HCT116 (cell line): ENCODE measurements at regions not wholly inside any gene's neighbourhood (a gene's known extent, or its start where the extent isn't known, plus 50 kb on each side); places are given as distances from the start of the nearest gene placed in this dataset.

Source experiments
- ATAC-seq: fragments of 200-7000 bp; cut with Tn5 transposase; 2 replicates; pipeline ENCODE4 v1.9.1; 2020; ENCODE audit warnings: mild to moderate bottlenecking, moderate library complexity
- BruUV-seq: library from RNA; stranded (reverse); fragments of 400-500 nt; replicated peaks from 2 replicates; lab custom pipeline; 2021; lab: Mats Ljungman, UMichigan
- CTCF ChIA-PET: fragments of 300-600 bp; sonication (Branson Sonifier 250); formaldehyde crosslinking; loops from one replicate; lab custom pipeline; 2021; ENCODE audit warnings: antibody characterized with exemption; lab: Charles Lee
- POLR2A ChIA-PET: fragments of 300-600, 350-600 bp; sonication (Branson Sonifier 250); formaldehyde crosslinking; loops from one replicate; lab custom pipeline; 2021; ENCODE audit warnings: antibody characterized with exemption; lab: Charles Lee
- RAD21 ChIA-PET, 2 experiments: fragments of 300-600 bp; sonication (Branson Sonifier 250); formaldehyde crosslinking; loops; one replicate each; lab custom pipeline; 2023; ENCODE audit warnings: low total read pairs in 2 of 2; ENCODE audit not compliant: uncharacterized antibody in 2 of 2, unreplicated experiment in 2 of 2, low non-redundant PET in 1 of 2; lab: Charles Lee
- DNase-seq: peaks from one replicate; pipeline ENCODE4 v3.0.0-alpha.2; 2010; ENCODE audit warnings: low read depth, low spot score
- H2AFZ ChIP-seq: fragments of 200-600 bp; shearing (Covaris generic), sonication (generic); 2 replicates; pipeline ENCODE4 v1.6.1; 2017; ENCODE audit warnings: low read depth, mixed run types, mixed read lengths, antibody characterized with exemption, low read length; ENCODE audit not compliant: poor library complexity, severe bottlenecking
- H3K27ac ChIP-seq: 2 replicates; pipeline ENCODE4 v1.5.1; 2012; ENCODE audit warnings: low read depth, low read length
- H3K27me3 ChIP-seq: fragments of 200-600 bp; sonication (generic); 2 replicates; pipeline ENCODE4 v1.6.1; 2016; ENCODE audit warnings: mixed run types, low read length, mixed read lengths; ENCODE audit not compliant: insufficient read depth
- H3K36me3 ChIP-seq, 2 experiments: fragments of 200-500 bp in 1 of 2; fragments of 200-600 bp in 1 of 2; sonication (Bioruptor generic) in 1 of 2; sonication (generic) in 1 of 2; 2 replicates each; pipeline versions ENCODE4 v1.5.1 to v1.6.1; 2014 to 2016; ENCODE audit warnings: low read length in 2 of 2, inconsistent platforms in 1 of 2, mixed read lengths in 1 of 2, mixed run types in 1 of 2; ENCODE audit not compliant: insufficient read depth in 2 of 2, control insufficient read depth in 1 of 2
- H3K4me1 ChIP-seq, 2 experiments: fragments of 200-600 bp in 1 of 2; sonication (generic) in 1 of 2; 2 replicates each; pipeline versions ENCODE4 v1.5.1 to v1.6.1; 2012 to 2017; ENCODE audit warnings: low read length in 2 of 2, inconsistent platforms in 1 of 2, mild to moderate bottlenecking in 1 of 2, mixed read lengths in 1 of 2, mixed run types in 1 of 2, moderate library complexity in 1 of 2; ENCODE audit not compliant: insufficient read depth in 2 of 2, control insufficient read depth in 1 of 2
- H3K4me2 ChIP-seq: fragments of 200-600 bp; sonication (generic); 2 replicates; pipeline ENCODE4 v1.6.1; 2017; ENCODE audit warnings: mixed run types, low read length, mixed read lengths
- H3K4me3 ChIP-seq, 2 experiments: fragments of 200-600 bp in 1 of 2; sonication (generic) in 1 of 2; replicated peaks in 1 of 2; 2 replicates each; pipeline ENCODE4 v1.5.1; 2011 to 2016; ENCODE audit warnings: low read length in 2 of 2, control low read depth in 1 of 2, low read depth in 1 of 2, mild to moderate bottlenecking in 1 of 2, mixed read lengths in 1 of 2, mixed run types in 1 of 2
- H3K79me2 ChIP-seq: fragments of 200-600 bp; sonication (generic); 2 replicates; pipeline ENCODE4 v1.6.1; 2017; ENCODE audit warnings: mild to moderate bottlenecking, mixed run types, low read length, moderate library complexity, mixed read lengths; ENCODE audit not compliant: insufficient read depth
- H3K9ac ChIP-seq: fragments of 200-600 bp; sonication (generic); 2 replicates; pipeline ENCODE4 v1.6.1; 2016; ENCODE audit warnings: low read length, mixed read lengths
- H3K9me2 ChIP-seq: fragments of 200-600 bp; sonication (generic), shearing (Covaris generic); 2 replicates; pipeline ENCODE4 v1.6.1; 2017; ENCODE audit warnings: mixed run types, mild to moderate bottlenecking, moderate library complexity; ENCODE audit not compliant: insufficient read depth
- H3K9me3 ChIP-seq, 2 experiments: fragments of 200-500 bp in 1 of 2; fragments of 200-600 bp in 1 of 2; sonication (Bioruptor generic) in 1 of 2; sonication (generic) in 1 of 2; 2 replicates each; pipeline ENCODE4 v1.6.1; 2014 to 2017; ENCODE audit warnings: low read length in 2 of 2, mixed read lengths in 2 of 2, inconsistent platforms in 1 of 2, low read depth in 1 of 2, mild to moderate bottlenecking in 1 of 2, mixed run types in 1 of 2, moderate library complexity in 1 of 2; ENCODE audit not compliant: control insufficient read depth in 1 of 2, insufficient read depth in 1 of 2
- H4K20me1 ChIP-seq: fragments of 200-600 bp; sonication (generic), shearing (Covaris generic); 2 replicates; pipeline ENCODE4 v1.6.1; 2017; ENCODE audit warnings: mixed run types, mild to moderate bottlenecking, moderate library complexity; ENCODE audit not compliant: insufficient read depth
- CBX3 ChIP-seq: IDR thresholded peaks from 2 replicates; pipeline ENCODE4 v1.6.1; 2012; ENCODE audit warnings: low read depth
- CEBPB ChIP-seq: IDR thresholded peaks from 2 replicates; pipeline ENCODE4 v1.6.1; 2012; ENCODE audit warnings: low read depth
- CTCF ChIP-seq, 3 experiments: fragments of 200-600 bp in 1 of 3; sonication (generic) in 1 of 3; IDR thresholded peaks in 2 of 3; conservative IDR thresholded peaks in 1 of 3; 2 replicates each; pipeline ENCODE4 v1.5.1; 2012 to 2017; ENCODE audit warnings: low read depth in 2 of 3, low read length in 2 of 3, antibody characterized with exemption in 1 of 3, borderline replicate concordance in 1 of 3, control low read depth in 1 of 3, mild to moderate bottlenecking in 1 of 3, mixed read lengths in 1 of 3, mixed run types in 1 of 3, moderate library complexity in 1 of 3; ENCODE audit not compliant: insufficient read depth in 1 of 3
- EGR1 ChIP-seq: IDR thresholded peaks from 2 replicates; pipeline ENCODE4 v1.6.1; 2012; ENCODE audit warnings: low read depth
- ELF1 ChIP-seq: IDR thresholded peaks from 2 replicates; pipeline ENCODE4 v1.6.1; 2012; ENCODE audit warnings: low read depth, borderline replicate concordance
- EZH2 ChIP-seq: fragments of 200-600 bp; sonication (generic); IDR thresholded peaks from 2 replicates; pipeline ENCODE4 v1.6.1; 2017; ENCODE audit warnings: antibody characterized with exemption, mixed run types
- EZH2phosphoT487 ChIP-seq: fragments of 200-600 bp; IDR thresholded peaks from 2 replicates; pipeline ENCODE4 v1.6.1; 2018; ENCODE audit warnings: antibody characterized with exemption, borderline replicate concordance
- FOSL1 ChIP-seq: IDR thresholded peaks from 2 replicates; pipeline ENCODE4 v1.6.1; 2012; ENCODE audit warnings: low read depth
- JUND ChIP-seq: IDR thresholded peaks from 2 replicates; pipeline ENCODE4 v1.6.1; 2012
- POLR2A ChIP-seq: IDR thresholded peaks from 2 replicates; pipeline ENCODE4 v1.7.0; 2011; ENCODE audit warnings: borderline replicate concordance; ENCODE audit not compliant: insufficient read depth, insufficient read length; ENCODE audit errors: extremely low read depth
- POLR2AphosphoS5 ChIP-seq: IDR thresholded peaks from 2 replicates; pipeline ENCODE4 v1.6.1; 2011; ENCODE audit warnings: mild to moderate bottlenecking, low read depth, low read length, moderate library complexity
- RAD21 ChIP-seq: IDR thresholded peaks from 2 replicates; pipeline ENCODE4 v1.6.1; 2012; ENCODE audit warnings: low read depth, mild to moderate bottlenecking
- REST ChIP-seq: IDR thresholded peaks from 2 replicates; pipeline ENCODE4 v1.6.1; 2012; ENCODE audit warnings: low read depth
- SIN3A ChIP-seq: IDR thresholded peaks from 2 replicates; pipeline ENCODE4 v1.6.1; 2012; ENCODE audit warnings: low read depth
- SP1 ChIP-seq: IDR thresholded peaks from 2 replicates; pipeline ENCODE4 v1.6.1; 2012; ENCODE audit warnings: low read depth
- SRF ChIP-seq: IDR thresholded peaks from 2 replicates; pipeline ENCODE4 v1.6.1; 2012; ENCODE audit warnings: low read depth
- TCF7L2 ChIP-seq: IDR thresholded peaks from 2 replicates; pipeline ENCODE4 v1.7.0; 2011; ENCODE audit warnings: borderline replicate concordance, inconsistent platforms; ENCODE audit not compliant: insufficient read depth, insufficient read length; ENCODE audit errors: extremely low read depth
- ZNF274 ChIP-seq: fragments of 200-500 bp; sonication (Bioruptor generic); IDR thresholded peaks from 2 replicates; pipeline ENCODE4 v1.6.1; 2014; ENCODE audit warnings: mild to moderate bottlenecking, low read depth, low read length, inconsistent platforms
- intact Hi-C: fragments of 100-400 bp; cut with micrococcal nuclease; formaldehyde crosslinking; loops from 2 replicates; pipeline ENCODE4 v1.10.0; 2022
- TF ChIP-seq, protein P1 (sequence below): IDR thresholded peaks from 2 replicates; pipeline ENCODE4 v1.6.1; 2011; ENCODE audit warnings: mild to moderate bottlenecking, low read length, moderate library complexity; ENCODE audit not compliant: insufficient replicate concordance; ENCODE audit errors: extremely low read depth
- TF ChIP-seq, protein P2 (sequence below): IDR thresholded peaks from 2 replicates; pipeline ENCODE4 v1.6.1; 2012

GRCh38 chr5:52620315-52620714 is 167.4 kb upstream of the ITGA1 start:
- Histone ChIP-seq H4K20me1 (no peaks in the 10 kb centered on the region), H3K36me3 (no peaks in the 10 kb centered on the region), H3K9me3 (no peaks in the 10 kb centered on the region), H3K27ac (no peak overlapping the region), H3K4me1 (no peaks in the 10 kb centered on the region), H3K79me2 (no peaks in the 10 kb centered on the region), H3K9me2 (no peaks in the 10 kb centered on the region), H2AFZ (no peak overlapping the region), H3K4me3 (no peak overlapping the region), H3K27me3 (no peaks in the 10 kb centered on the region), H3K9ac (no peak overlapping the region), H3K4me2 (no peak overlapping the region)
- CTCF ChIA-PET: no interaction called here
- POLR2A ChIA-PET: no interaction called here
- RAD21 ChIA-PET: no interaction called here
- no TSS peak for BruUV-seq
- TF ChIP-seq SP1: no peak
- TF ChIP-seq TCF7L2: no peak
- no peak for TF ChIP-seq SRF
- no peak for TF ChIP-seq CEBPB
- no peak for TF ChIP-seq EGR1
- TF ChIP-seq EZH2phosphoT487: no peak
- TF ChIP-seq, protein P1, sequence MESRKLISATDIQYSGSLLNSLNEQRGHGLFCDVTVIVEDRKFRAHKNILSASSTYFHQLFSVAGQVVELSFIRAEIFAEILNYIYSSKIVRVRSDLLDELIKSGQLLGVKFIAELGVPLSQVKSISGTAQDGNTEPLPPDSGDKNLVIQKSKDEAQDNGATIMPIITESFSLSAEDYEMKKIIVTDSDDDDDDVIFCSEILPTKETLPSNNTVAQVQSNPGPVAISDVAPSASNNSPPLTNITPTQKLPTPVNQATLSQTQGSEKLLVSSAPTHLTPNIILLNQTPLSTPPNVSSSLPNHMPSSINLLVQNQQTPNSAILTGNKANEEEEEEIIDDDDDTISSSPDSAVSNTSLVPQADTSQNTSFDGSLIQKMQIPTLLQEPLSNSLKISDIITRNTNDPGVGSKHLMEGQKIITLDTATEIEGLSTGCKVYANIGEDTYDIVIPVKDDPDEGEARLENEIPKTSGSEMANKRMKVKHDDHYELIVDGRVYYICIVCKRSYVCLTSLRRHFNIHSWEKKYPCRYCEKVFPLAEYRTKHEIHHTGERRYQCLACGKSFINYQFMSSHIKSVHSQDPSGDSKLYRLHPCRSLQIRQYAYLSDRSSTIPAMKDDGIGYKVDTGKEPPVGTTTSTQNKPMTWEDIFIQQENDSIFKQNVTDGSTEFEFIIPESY: no peak
- no peak for TF ChIP-seq CTCF (IDR thresholded peaks at IDR 0.05 in 2 of 3, conservative IDR thresholded peaks at IDR 0.05 in 1 of 3; ENCODE audit: borderline replicate concordance in 1 of 3, insufficient read depth in 1 of 3, low read depth in 2 of 3, low read length in 2 of 3)
- no peak for TF ChIP-seq RAD21
- TF ChIP-seq, protein P2, sequence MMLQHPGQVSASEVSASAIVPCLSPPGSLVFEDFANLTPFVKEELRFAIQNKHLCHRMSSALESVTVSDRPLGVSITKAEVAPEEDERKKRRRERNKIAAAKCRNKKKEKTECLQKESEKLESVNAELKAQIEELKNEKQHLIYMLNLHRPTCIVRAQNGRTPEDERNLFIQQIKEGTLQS: no peak
- TF ChIP-seq EZH2: no peak
- TF ChIP-seq REST: no peak
- no peak for TF ChIP-seq SIN3A
- no peak for TF ChIP-seq POLR2A
- no peak for TF ChIP-seq FOSL1
- no peak for TF ChIP-seq JUND
- no peak for TF ChIP-seq CBX3
- no peak for TF ChIP-seq ZNF274
- TF ChIP-seq POLR2AphosphoS5: no peak
- no peak for TF ChIP-seq ELF1
- no peak for DNase-seq
- no peak for ATAC-seq
- intact Hi-C loops: no loop called here
